Panc1 (cell line): ENCODE measurements at regions not wholly inside any gene's neighbourhood (a gene's known extent, or its start where the extent isn't known, plus 50 kb on each side); places are given as distances from the start of the nearest gene placed in this dataset.

Source experiments
- CTCF ChIP-seq: fragments of 450-650 bp; IDR thresholded peaks from 2 replicates; pipeline ENCODE4 v1.5.1; 2017; ENCODE audit warnings: mild to moderate bottlenecking
- POLR2AphosphoS5 ChIP-seq: IDR thresholded peaks from 2 replicates; pipeline ENCODE4 v1.6.1; 2012; ENCODE audit warnings: mild to moderate bottlenecking, low read depth, low read length, moderate library complexity
- SIN3A ChIP-seq: IDR thresholded peaks from 2 replicates; pipeline ENCODE4 v1.6.1; 2012; ENCODE audit warnings: low read depth, mild to moderate bottlenecking, low read length, moderate library complexity, borderline replicate concordance; ENCODE audit not compliant: insufficient read depth

GRCh38 chr1:219072329-219072728 lies 101.3 kb upstream of the LYPLAL1 start:
- TF ChIP-seq CTCF (no peak), POLR2AphosphoS5 (no peak), SIN3A (no peak)
